ENCODE measurements at regions not wholly inside any gene's neighbourhood (a gene's known extent, or its start where the extent isn't known, plus 50 kb on each side); places are given as distances from the start of the nearest gene placed in this dataset.

DNA sequence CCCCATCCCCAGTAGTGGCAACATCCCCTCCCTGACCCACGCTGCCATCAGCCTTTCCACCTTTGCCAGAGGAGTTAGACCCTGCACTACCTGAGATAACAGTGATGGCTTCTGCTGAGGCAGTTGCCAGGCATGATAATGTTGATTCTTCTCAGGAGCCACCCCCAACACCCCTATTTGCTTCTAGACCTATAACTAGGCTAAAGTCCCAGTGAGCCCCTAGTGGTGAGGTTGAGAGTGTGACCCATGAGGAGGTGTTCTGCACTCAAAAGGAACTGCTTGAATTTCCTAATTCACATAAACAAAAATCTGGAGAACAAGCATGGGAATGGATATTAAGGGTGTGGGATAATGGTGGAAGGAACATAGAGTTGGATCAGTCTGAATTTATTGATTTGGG is 159.6 kb upstream of the COL11A1 start:
- H3K27ac ChIP-seq (ENCODE audit: insufficient read depth, low read length): no peak overlapping the region
- TF ChIP-seq, protein P1, sequence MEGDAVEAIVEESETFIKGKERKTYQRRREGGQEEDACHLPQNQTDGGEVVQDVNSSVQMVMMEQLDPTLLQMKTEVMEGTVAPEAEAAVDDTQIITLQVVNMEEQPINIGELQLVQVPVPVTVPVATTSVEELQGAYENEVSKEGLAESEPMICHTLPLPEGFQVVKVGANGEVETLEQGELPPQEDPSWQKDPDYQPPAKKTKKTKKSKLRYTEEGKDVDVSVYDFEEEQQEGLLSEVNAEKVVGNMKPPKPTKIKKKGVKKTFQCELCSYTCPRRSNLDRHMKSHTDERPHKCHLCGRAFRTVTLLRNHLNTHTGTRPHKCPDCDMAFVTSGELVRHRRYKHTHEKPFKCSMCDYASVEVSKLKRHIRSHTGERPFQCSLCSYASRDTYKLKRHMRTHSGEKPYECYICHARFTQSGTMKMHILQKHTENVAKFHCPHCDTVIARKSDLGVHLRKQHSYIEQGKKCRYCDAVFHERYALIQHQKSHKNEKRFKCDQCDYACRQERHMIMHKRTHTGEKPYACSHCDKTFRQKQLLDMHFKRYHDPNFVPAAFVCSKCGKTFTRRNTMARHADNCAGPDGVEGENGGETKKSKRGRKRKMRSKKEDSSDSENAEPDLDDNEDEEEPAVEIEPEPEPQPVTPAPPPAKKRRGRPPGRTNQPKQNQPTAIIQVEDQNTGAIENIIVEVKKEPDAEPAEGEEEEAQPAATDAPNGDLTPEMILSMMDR (conservative IDR thresholded peaks at IDR 0.05 in 1 of 2, IDR thresholded peaks at IDR 0.05 in 1 of 2; ENCODE audit: low read depth in 1 of 2, low read length in 2 of 2): no peak
- TF ChIP-seq EZH2 (IDR thresholded peaks at IDR 0.05; ENCODE audit: low read length, missing control alignments): no peak
- no peaks in the 10 kb centered on the region for H3K9me3 ChIP-seq (ENCODE audit: control insufficient read depth, insufficient read depth, low read depth, low read length)
- H3K27me3 ChIP-seq (ENCODE audit: control insufficient read depth, insufficient read depth, low read length): no peaks in the 10 kb centered on the region
- H3K4me1 ChIP-seq (ENCODE audit: control insufficient read depth, extremely low read depth, insufficient read depth, low read length): no peaks in the 10 kb centered on the region
- no peaks in the 10 kb centered on the region for H3K36me3 ChIP-seq (ENCODE audit: control insufficient read depth, insufficient read depth, low read length)
- no peak overlapping the region for H3K4me2 ChIP-seq (ENCODE audit: extremely low read depth, insufficient read depth, low read length)
- no peak overlapping the region for H3K4me3 ChIP-seq (replicated peaks in 1 of 4; ENCODE audit: control extremely low read depth in 1 of 4, insufficient read depth in 1 of 4, low read depth in 3 of 4, low read length in 4 of 4)
- H2AFZ ChIP-seq (ENCODE audit: low read length): no peak overlapping the region
- DNase-seq (ENCODE audit: low read depth in 2 of 2): no peak
- H3K9ac ChIP-seq (ENCODE audit: insufficient read depth, low read length): no peak overlapping the region
- H4K20me1 ChIP-seq (ENCODE audit: control insufficient read depth, extremely low read depth, insufficient read depth, low read length): no peaks in the 10 kb centered on the region
- no peaks in the 10 kb centered on the region for H3K79me2 ChIP-seq (ENCODE audit: control insufficient read depth, insufficient read depth, low read length)

DNA sequence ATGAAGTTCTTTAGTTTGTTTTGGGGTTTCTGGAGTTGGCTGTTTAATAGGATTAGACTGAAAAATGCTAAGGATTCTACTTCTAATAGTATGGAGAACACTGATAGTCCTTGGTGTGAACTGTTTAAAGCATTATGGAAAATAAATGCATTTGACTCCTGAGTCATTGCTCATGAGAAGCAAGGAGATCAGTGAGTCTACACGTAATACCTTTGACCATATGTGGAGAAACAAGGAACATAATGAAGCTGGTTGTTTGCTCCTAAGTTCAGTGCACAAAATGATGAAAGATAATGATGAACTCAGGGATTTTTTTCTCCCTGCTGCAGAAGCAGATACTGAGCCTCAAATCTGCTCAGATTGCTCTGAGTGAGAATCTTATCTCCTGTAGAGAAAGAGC is 158.9 kb upstream of the COL11A1 start:
- no peak overlapping the region for H2AFZ ChIP-seq (ENCODE audit: low read length)
- DNase-seq (ENCODE audit: low read depth in 2 of 2): peak in 1 of 2 donors; percentile 64
- H3K9me3 ChIP-seq (ENCODE audit: control insufficient read depth, insufficient read depth, low read depth, low read length): no peaks in the 10 kb centered on the region
- no peaks in the 10 kb centered on the region for H3K27me3 ChIP-seq (ENCODE audit: control insufficient read depth, insufficient read depth, low read length)
- TF ChIP-seq, protein P1 (conservative IDR thresholded peaks at IDR 0.05 in 1 of 2, IDR thresholded peaks at IDR 0.05 in 1 of 2; ENCODE audit: low read depth in 1 of 2, low read length in 2 of 2): no peak
- no peak overlapping the region for H3K27ac ChIP-seq (ENCODE audit: insufficient read depth, low read length)
- no peaks in the 10 kb centered on the region for H3K4me1 ChIP-seq (ENCODE audit: control insufficient read depth, extremely low read depth, insufficient read depth, low read length)
- no peaks in the 10 kb centered on the region for H3K36me3 ChIP-seq (ENCODE audit: control insufficient read depth, insufficient read depth, low read length)
- no peak overlapping the region for H3K9ac ChIP-seq (ENCODE audit: insufficient read depth, low read length)
- no peaks in the 10 kb centered on the region for H4K20me1 ChIP-seq (ENCODE audit: control insufficient read depth, extremely low read depth, insufficient read depth, low read length)
- no peak overlapping the region for H3K4me3 ChIP-seq (replicated peaks in 1 of 4; ENCODE audit: control extremely low read depth in 1 of 4, insufficient read depth in 1 of 4, low read depth in 3 of 4, low read length in 4 of 4)
- no peak overlapping the region for H3K4me2 ChIP-seq (ENCODE audit: extremely low read depth, insufficient read depth, low read length)
- no peaks in the 10 kb centered on the region for H3K79me2 ChIP-seq (ENCODE audit: control insufficient read depth, insufficient read depth, low read length)

DNA sequence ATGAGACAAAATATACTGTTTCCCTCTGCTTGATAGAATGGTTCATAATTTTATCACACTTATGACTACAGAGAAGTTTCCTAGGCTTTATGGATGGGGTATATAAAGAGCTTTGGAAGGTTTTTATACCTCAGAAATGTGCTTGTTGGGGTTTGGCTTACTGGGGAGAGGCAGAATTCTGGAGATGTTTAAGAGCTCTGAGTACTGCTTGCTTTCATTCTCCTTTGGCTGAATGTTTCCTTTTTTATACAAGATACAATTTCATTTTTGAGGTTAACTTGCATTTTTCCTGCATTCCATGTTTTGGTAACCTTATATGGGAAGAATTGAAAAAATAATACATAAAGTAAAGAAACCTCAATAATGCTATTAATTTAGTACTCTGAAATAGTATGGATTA is 157.7 kb upstream of the COL11A1 start:
- TF ChIP-seq, protein P1 (conservative IDR thresholded peaks at IDR 0.05 in 1 of 2, IDR thresholded peaks at IDR 0.05 in 1 of 2; ENCODE audit: low read depth in 1 of 2, low read length in 2 of 2): no peak
- TF ChIP-seq EZH2 (IDR thresholded peaks at IDR 0.05; ENCODE audit: low read length, missing control alignments): no peak
- no peaks in the 10 kb centered on the region for H3K9me3 ChIP-seq (ENCODE audit: control insufficient read depth, insufficient read depth, low read depth, low read length)
- H4K20me1 ChIP-seq (ENCODE audit: control insufficient read depth, extremely low read depth, insufficient read depth, low read length): no peaks in the 10 kb centered on the region
- H3K4me2 ChIP-seq (ENCODE audit: extremely low read depth, insufficient read depth, low read length): no peak overlapping the region
- H3K27me3 ChIP-seq (ENCODE audit: control insufficient read depth, insufficient read depth, low read length): no peaks in the 10 kb centered on the region
- no peak overlapping the region for H3K9ac ChIP-seq (ENCODE audit: insufficient read depth, low read length)
- no peak overlapping the region for H2AFZ ChIP-seq (ENCODE audit: low read length)
- peak; percentile 38 to 82 for DNase-seq (ENCODE audit: low read depth in 2 of 2)
- H3K79me2 ChIP-seq (ENCODE audit: control insufficient read depth, insufficient read depth, low read length): no peaks in the 10 kb centered on the region
- no peaks in the 10 kb centered on the region for H3K4me1 ChIP-seq (ENCODE audit: control insufficient read depth, extremely low read depth, insufficient read depth, low read length)
- no peak overlapping the region for H3K4me3 ChIP-seq (replicated peaks in 1 of 4; ENCODE audit: control extremely low read depth in 1 of 4, insufficient read depth in 1 of 4, low read depth in 3 of 4, low read length in 4 of 4)
- H3K36me3 ChIP-seq (ENCODE audit: control insufficient read depth, insufficient read depth, low read length): no peaks in the 10 kb centered on the region
- no peak overlapping the region for H3K27ac ChIP-seq (ENCODE audit: insufficient read depth, low read length)
